ENCODE measurements at regions not wholly inside any gene's neighbourhood (a gene's known extent, or its start where the extent isn't known, plus 50 kb on each side); places are given as distances from the start of the nearest gene placed in this dataset.

DNA sequence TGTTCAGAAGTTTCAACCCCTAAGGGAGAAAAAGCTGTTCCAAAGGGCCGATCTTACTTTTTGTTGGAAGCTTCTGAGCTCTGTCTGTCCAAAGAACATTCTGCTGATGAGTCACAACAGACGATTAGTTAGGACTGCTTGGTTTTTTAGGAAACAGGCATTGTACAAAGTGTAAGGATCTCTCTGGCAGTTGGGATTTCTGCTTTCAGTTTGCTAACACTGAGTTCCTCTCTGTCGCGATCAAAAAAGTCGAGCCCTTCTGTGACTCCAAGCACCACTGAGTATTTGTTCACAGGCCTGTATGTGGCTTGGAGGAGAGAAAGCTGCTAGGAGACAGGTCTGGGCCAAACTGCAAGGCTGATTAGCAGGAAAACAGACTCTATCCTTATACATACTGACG is 91.8 kb upstream of the PFN2 start:
- TF ChIP-seq, protein P1, sequence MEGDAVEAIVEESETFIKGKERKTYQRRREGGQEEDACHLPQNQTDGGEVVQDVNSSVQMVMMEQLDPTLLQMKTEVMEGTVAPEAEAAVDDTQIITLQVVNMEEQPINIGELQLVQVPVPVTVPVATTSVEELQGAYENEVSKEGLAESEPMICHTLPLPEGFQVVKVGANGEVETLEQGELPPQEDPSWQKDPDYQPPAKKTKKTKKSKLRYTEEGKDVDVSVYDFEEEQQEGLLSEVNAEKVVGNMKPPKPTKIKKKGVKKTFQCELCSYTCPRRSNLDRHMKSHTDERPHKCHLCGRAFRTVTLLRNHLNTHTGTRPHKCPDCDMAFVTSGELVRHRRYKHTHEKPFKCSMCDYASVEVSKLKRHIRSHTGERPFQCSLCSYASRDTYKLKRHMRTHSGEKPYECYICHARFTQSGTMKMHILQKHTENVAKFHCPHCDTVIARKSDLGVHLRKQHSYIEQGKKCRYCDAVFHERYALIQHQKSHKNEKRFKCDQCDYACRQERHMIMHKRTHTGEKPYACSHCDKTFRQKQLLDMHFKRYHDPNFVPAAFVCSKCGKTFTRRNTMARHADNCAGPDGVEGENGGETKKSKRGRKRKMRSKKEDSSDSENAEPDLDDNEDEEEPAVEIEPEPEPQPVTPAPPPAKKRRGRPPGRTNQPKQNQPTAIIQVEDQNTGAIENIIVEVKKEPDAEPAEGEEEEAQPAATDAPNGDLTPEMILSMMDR (conservative IDR thresholded peaks at IDR 0.05; ENCODE audit: low read depth, low read length), result no peak
- no peak for TF ChIP-seq EZH2phosphoT487 (IDR thresholded peaks at IDR 0.05; ENCODE audit: borderline replicate concordance, low read length)
